Hematopoietic multipotent progenitor cell treated with erythropoietin and hydrocortisone succinate and interleukin-3 and kit ligand, for 4 days (in vitro differentiated cells): ENCODE measurements at regions not wholly inside any gene's neighbourhood (a gene's known extent, or its start where the extent isn't known, plus 50 kb on each side); places are given as distances from the start of the nearest gene placed in this dataset.
A peak's percentile ranks its signal among the peaks of the same experiment; 100 is the strongest.
"Not testable (repeated sequence)": the region's sequence is repeated elsewhere in the genome, so short reads cannot be mapped to it uniquely, and the experiment has no call there.

Source experiments
- DNase-seq: peaks from one replicate; pipeline ENCODE4 v3.0.0-alpha.2; 2015

DNA sequence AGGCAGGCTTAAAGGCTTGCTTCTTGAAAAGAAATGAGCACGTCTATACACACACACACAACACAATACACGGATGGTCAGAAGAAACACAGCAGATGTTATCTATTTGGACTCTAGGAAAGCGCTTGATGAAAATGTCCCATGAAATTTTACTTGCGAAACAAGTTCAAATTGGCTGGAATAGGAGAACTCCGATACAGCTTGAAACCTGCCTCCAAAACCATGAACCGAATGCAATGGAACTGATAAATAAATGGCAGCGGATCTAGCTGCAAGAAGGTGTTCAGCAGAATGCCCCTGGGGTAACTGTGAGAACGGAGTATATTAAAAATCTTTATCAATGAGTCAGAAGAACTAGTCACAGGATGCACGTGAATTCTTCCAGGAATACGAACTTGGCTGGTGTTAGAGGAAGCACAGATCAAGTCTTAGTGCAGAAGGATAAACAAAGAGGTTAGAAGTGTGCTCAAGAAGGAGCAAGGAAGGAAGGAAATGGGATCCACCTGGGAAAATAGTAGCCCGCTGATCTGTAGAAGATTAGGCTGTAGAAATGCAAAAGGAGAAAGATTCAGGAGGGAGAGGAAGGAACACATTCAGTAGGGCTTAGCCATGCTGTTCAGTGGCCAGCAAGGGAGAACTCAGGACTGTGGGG is 142.0 kb upstream of the PRKCQ start:
- DNase-seq = no peak

DNA sequence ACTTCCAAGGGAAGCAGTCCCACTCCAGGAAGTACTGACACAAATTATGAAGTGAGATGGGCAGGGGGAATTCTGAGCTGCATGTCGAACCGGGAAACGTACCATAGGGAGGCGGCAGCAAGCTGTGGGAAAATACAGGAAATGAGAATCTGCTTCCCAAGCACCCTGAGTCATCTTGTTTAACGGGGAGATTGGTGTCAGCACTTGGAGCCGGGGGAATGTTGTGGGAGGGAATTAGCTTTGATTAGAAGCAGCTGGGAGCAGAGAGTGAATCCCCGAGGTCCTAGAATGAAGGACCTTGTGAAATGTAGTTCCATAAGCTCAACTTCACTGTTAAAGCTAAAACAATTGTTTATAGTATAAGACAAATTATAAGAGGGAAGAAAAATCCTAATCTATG is 141.4 kb upstream of the PRKCQ start:
- no peak for DNase-seq

DNA sequence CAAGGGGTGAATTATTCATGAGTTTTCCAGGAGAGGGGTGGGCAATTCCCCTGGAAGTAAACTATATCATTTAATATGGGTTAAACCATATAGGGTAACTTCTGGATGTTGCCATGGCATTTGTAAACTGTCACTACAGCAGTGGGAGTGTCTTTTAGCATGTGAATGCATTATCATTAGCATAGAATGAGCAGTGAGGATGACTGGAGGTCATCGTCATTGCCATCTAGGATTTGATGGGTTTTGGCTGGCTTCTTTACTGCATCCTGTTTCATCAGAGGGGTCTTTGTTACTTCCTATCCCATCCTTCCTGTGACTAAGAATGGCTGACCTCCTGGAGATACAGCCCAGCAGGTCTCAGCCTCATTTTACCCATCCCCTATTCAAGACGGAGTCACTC is 139.5 kb upstream of the PRKCQ start:
- DNase-seq = no peak

DNA sequence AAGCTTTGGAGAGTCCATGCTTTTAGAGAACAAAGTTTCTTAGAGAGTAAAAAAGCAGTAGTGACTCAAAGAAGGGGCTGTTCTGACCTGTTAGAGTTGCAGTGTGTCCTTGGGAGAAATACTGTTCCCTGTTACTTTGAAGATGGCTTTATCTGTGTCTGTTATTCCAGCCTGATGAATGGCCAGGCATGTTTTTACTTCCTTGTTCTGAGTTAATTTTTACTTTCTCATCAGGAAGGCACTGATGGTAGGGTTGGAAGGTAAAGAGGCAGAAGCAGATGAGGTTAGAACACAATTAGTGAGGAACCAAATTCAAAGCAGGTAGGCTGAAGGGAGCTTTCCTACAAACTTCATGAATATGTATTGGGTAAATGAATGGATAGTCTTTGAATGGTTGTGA is 138.5 kb upstream of the PRKCQ start:
- DNase-seq = no peak

DNA sequence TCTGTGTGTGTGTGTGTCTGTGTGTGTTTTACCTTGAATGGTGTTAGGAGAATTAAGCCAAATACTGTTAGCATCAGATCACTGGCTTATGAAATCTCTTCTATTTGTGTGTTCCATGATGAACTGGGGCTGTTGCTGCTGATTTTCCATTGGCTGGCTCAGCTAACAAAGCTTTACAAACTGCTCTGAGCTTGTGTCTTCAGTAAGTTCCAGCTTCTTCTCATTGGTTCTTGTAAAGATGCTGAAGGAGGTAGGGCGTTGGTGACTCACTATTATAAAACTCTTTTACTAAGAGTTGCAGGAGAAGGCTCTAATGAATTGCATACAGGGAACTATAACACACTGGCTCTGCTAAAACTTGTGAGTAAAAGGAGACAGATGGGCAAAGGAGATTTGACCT is 136.4 kb upstream of the PRKCQ start:
- DNase-seq = no peak

DNA sequence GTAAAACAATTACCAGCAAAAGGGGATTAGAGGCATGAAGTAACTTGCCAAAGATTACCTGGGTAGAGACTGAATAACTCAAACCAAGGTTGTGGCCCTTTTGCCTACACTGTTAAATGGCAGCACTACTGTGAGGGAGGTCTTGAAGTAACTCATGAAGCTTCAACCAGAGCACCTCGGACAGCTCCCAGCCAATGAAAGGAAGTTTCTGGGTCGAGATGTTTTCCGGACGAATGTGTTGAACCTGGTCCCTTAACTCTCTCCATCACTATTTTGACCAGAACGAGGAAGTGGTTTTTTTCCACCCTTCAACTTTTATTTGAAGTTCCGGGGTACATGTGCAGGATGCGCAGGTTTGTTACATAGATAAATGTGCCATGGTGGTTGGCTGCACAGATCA is 133.6 kb upstream of the PRKCQ start:
- DNase-seq = peak; percentile 44

DNA sequence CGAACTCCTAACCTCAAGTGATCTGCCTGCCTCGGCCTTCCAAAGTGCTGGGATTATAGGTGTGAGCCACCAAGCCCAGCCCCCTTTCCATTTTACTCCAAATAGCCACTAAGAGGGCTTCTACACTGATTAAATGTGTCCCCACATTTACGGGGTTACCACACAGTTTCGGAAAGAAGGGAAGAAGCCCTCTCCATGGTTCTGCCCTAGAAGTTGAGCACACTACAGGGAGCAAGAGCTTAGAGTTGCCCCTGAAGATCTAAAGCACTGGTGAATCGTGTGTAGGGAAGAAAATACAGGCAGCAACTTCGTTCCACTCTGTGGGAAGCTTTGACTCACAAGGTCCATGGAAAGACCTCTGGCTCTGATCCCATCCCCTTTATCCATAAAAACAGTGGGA is 133.0 kb upstream of the PRKCQ start:
- no peak for DNase-seq

DNA sequence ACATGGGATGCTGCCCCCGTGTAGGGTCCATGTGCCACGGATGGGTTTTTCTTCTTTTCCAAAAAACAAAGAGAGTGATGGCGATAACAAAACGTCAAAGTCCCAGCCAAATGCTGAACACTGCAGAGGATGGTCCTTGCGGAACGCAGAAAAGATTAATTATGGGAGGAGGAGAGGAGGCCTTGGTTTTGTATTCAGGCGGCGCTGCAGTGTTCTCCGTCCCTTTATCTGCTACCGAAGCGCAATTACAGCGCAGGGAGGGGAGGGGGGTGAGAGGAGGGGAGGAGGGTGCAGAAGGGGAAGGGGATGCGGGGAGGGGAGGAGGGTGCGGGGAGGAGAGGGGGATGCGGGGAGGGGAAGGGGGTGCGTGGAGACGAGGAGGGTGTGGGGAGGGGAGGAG is 131.8 kb upstream of the PRKCQ start:
- DNase-seq = no peak

DNA sequence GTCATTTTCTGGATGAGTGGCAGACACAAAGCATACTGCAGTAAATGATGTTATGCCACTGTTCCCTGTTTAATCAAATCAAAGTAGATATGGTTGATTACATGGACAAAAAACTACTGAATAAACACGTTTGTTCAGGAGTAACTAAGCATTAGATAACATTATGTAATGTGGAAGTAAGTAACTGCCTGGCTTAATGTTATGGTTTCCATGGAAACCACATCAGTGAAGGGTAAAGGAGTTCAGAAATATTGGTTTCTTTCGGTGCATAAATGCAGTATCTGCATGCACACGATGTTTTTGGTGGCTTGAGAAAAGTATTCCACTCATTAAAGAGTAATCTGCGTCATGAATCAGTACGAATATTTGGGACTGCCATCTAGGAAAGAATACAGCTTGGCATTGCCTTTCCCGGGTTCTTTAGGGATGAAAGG is 131.3 kb upstream of the PRKCQ start:
- peak; percentile 5 for DNase-seq

DNA sequence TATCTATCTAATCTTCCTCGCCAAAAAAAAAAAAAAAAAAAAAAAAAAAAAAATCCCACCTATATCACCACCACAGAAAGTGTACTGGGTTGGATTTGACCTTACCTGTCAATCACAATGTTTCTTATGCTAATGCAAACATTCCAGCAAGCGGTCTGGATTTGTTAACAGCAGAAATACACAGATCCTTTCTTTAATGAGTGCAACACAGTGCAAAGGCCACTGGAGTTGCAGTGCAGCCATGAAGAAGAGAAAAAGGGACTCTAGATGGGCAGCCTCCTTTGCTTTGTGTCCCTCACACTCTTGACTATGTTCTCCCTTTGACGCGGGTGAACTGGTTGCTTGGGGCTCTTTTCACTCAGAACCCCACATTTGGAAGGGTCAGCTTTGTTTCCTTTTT is 127.3 kb upstream of the PRKCQ start:
- no peak for DNase-seq

DNA sequence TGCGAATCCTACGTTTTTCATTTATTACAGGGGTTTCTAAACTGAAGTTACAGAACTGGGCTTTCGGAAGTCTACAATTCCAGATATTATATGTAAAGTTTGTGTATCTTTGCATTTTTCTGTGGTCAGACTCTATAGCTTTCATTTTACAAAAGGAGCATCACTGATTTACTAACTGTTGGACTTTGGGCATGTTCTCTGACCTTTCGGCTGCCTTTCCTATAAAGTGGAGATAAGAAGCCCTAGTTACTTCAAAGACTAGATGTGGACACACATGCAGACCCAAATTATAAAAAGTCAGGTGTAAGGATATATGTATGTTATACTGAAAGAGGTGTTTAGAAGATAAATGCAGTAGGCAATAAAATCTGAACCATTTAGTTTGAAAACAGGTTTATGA is 126.6 kb upstream of the PRKCQ start:
- no peak for DNase-seq

DNA sequence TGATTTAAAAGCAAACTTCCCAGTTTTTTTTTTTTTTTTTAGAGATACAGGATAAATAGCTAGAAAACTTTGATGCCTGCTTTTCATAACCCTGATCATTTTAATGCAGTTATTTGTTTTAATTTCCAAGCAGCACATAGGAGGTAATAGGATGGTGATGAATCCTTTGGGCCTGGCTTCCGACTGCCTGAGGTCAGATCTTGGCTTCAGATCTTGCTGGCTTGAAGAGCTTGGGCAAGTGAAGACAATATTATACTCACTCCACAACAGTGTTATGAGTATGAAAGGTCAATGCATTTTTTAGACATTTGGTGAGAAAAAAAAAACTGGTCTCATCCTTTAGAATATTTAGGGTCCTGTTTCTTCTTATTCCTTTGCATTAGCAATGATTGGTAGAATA is 124.8 kb upstream of the PRKCQ start:
- DNase-seq = no peak

DNA sequence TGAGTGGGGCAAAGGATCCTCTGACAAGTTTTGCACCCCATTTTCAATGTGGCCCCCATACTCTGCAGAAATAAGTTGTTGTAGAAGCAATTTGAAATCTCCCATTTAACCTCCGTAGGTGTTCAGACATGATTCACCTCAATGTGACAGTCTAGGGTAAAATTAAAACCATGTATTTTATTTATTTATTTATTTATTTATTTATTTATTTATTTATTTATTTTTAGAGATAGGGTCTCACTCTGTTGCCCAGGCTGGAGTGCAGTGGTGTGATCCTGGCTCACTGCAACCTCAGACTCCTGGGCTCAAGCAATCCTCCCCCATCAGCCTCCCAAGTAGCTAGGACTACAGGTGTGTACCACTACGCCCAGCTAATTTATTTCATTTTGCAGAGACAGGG is 122.8 kb upstream of the PRKCQ start:
- not testable (repeated sequence) for DNase-seq

DNA sequence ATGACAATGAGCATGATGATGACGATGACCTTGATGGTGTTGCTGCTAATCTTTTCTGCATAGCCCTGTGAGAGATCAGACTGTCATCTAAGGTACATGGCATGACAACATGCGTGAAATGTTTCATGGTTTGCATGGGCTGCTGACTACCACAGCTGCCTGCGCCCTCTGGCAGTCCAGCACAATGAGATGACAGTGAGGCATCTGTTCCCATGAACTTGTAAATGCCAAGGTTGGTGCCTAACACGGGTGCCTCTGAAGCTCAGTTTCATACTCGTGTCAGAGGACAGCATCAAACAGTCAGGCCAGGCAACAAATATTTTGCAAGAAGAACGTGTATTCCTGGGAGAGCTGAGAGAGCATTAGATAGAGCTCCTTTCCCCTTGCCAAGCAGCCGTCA is 122.0 kb upstream of the PRKCQ start:
- no peak for DNase-seq

DNA sequence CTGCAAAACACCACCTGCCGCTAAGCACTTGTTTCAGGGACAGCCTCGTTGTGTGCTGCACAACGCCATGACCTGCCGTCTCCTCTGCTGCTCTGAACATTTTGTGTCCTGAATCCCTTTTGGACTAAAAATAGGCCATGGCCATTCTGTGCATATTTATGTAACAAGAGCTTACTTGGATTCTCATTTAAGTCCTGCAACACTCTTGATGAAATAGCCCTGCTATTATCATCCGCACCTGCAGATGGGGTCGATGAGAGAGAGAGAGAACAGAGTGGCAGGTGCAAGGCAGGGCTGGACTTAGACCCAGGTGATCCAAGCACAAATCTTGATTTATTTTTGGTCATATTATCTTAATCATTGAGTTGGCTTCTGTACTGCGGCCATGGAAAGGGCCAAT is 121.2 kb upstream of the PRKCQ start:
- no peak for DNase-seq

DNA sequence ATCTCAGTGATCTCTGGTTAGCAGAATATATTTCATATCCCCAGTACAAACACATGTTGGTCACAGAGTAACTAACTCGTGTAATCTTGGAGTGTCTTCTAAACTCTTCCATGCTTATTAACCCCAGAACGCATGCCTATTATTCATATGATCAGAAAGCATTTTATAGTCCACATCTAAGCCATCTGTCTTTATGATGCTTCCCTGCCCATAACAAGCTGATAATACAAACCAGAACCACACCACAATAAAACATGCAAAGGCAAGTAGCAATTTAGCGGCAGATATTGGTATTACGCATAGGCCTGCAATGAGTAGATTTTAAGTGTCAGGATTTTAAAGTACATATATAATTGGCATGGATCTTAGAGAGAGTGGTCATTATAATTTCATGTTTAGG is 120.0 kb upstream of the PRKCQ start:
- no peak for DNase-seq

DNA sequence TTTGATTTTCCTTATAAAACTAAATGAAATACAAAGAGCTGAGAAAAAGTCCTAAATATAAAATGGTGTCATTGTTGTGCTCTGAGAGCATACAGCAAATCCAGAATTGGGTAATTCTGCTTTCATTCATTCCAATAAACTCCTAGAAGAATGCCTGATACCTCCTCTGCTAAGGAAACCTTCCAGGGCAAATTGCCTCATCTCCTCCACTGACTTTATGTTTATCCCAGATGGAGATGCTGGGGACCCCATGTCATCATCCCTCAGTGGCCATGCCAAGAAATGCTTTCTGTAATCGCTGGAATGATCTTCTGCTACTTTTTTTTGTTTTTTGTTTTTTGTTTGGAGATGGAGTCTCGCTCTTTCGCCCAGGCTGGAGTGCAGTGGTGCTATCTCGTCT is 119.3 kb upstream of the PRKCQ start:
- no peak for DNase-seq

DNA sequence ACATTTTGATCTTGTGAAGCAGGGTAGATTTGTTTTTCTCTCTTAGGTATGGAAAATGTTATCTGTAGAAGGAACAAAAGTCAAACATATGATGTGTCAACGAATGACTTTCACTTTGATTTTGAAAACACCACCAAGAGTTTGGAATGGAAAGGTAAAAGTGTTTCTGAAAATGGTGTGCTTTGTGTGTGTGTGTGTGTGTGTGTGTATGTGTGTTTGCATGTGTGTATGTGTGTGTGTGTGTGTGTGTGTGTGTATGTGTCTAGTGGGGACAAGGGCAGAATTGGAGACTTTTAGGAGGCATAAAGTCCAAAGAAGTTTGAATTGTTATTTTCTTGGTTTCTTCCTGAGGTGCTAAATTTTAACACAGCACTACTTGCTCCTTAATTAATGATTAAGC is 115.4 kb upstream of the PRKCQ start:
- DNase-seq = no peak

DNA sequence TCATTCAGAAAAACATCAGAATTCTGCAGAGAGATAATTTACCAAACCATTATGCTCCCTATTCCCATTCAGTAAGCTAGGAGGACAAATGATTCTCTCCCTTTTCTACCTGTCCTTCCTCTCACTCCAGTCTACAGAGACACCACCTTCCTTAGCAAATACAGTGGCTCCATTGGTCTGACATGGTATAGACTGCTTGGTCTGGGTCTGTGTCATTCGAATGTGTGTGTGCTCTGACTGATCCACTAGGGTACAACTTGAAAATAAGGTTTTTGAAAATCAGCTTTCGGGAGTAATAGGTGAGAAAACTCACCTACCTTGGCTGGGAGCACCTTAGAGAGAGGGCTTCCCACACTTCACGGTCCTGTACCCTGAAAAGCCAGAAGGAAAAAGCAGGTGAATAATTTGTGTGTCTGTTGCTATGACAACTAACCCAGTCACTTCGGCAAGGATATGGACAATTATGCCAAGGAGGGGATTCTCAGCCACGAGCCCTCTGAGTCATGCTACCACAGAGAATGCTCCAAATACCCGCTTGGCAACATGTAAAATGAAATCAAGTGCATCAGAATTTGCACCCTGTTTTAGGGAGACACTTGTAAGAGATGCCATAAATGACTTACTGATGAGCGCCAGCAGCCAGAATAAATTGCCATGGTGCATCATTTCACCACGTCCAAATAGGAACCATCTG is 114.5 kb upstream of the PRKCQ start:
- DNase-seq = no peak

DNA sequence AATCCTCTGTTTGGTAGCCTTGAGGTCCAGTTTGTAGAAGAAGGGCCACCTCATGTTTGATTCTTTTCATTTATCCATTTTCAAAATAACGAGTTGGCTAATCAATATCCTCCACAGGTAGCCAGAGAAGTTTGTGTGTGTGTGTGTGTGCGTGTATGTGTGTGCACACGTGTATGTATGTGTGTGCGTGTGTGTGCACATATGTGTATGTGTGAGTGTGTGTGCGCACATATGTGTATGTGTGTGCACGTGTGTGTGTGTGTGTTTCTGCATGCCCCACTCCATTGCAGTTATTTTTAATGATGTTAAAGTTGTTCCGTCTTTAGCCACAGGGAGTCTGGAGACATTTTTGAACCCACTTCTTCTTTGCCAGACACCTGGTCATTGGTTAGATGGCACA is 112.8 kb upstream of the PRKCQ start:
- no peak for DNase-seq

DNA sequence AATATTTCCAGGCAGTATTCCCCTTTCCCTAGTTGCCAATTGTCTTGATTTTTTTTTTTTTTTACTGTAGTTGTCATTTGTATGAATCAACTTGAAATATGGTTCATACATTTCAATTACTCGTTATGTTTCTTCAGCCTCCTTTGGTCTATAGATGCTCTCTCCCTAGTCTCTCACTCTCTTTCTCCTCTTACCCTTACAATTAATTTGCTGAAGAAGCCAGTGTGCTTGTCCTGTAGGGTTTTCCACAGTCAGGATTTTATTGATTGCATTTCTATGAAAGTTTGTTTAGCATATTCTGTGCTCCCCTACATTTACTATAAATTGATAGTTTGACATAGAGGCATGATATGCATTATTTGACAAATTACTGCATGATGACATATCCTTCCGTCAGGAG is 112.0 kb upstream of the PRKCQ start:
- no peak for DNase-seq

DNA sequence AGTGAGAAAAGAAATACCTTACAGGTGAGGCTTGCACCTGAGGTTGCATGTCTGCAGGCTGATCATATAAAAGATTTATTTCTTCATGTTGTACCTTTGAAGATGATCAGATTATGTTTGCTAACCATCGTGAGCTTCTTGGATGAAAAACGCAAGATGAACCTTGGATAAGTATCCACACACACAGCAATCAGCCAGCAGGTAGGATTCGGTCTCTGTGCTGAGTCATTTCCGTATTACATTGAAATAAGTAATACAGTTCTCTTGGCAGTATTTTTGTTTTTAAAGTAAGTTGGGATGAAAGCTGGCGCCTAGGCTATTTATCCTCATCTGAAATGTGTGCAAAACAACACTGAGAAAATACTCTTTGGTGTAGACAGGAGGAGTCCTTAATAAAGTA is 109.0 kb upstream of the PRKCQ start:
- DNase-seq = no peak

DNA sequence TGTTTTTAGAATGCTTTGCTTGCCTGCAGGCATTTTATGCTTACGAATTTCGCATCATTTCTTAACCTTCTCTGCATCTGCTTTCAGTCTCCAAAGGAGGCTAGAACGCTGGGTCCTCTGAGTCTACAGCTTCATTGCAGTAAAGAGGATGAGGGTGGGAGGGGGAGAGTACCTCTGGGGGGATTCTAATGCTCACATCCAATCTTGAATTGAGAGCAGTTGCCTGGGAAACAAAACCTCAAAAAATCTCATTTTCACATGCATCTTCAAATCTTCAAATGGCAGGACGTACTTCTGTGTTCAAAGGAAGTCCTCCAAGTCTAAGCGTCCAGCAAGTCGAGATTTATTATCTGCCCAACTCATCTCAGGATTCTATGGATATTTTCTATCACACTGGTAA is 100.7 kb upstream of the PRKCQ start:
- no peak for DNase-seq

DNA sequence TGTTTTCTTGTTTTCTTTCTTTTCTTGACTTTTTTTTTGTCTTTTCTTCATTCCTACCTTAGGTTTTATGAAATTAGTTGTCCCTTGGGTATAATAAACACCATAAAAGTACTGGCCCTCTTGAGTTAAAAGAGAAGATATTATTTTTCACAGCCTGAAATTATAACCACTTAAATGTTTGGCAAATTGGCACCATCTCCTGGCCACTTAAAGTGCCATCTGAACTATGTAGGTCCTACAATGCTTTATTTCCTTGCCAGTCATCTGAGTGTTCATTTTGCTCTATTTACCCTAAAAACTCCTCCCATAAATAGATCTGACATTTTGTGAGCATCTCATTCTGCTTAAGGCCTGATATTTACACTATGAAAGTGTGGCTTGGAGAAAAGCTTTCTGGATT is 98.9 kb upstream of the PRKCQ start:
- peak; percentile 59 for DNase-seq

DNA sequence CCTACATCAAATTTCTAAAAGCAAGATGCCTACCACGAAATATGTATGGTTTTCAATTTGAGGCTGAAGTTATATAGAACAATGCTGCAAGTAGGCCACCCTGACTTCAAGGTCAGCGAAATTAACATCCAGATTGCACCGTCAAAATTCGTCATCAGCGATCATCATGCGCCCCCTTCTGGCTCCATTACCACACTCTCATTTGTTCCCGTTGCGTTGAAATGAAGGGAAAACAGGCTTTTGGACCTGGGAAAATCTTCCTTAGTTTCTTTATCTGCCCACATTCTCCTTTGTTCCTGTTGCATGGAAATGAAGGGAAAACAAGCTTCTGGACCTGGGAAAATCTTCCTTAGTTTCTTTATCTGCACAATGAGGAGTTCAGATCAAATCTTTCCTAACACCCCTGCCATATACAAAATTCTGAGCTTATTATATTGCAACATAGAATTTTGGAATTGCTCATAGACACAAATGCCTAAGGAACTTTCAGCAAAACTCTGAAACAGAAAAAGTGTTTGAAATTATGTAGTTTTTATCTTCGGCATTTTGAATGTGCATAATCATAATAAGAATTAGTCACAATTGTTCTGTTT is 98.2 kb upstream of the PRKCQ start:
- peak; percentile 80 for DNase-seq
